ENCODE measurements at regions not wholly inside any gene's neighbourhood (a gene's known extent, or its start where the extent isn't known, plus 50 kb on each side); places are given as distances from the start of the nearest gene placed in this dataset.
A peak's percentile ranks its signal among the peaks of the same experiment; 100 is the strongest.

DNA sequence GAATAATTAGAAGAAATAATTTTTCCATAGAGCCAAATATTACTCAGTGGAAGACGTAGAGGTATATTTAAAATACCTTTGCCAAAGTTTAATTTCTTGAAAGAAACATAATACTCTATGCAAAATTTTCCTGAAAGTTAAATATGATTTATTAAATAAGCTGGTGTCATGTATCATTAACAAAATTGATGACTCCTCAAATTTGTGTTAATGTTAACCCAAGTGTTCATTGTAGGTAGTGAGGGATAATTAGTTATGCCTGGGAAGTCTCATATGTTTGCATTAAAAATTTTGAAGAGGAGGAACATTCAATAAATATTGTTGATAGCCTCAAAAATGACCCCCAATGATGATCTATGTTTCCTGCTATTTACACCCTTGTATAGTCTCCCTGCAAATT lies 292.7 kb upstream of the AMOT start:
- H3K27ac ChIP-seq (ENCODE audit: low read depth in 1 of 3, low read length in 2 of 3) = no peak overlapping the region
- H3K9me3 ChIP-seq (ENCODE audit: control insufficient read depth in 2 of 2, insufficient read depth in 1 of 2, low read depth in 1 of 2, low read length in 1 of 2) = no peaks in the 10 kb centered on the region
- WGBS, 3 donors = 65 to 77% (median 73%) methylated on average over 1 of the region's 1 CpG
- H3K4me3 ChIP-seq (ENCODE audit: low read depth in 1 of 3, low read length in 3 of 3) = no peak overlapping the region
- H3K27me3 ChIP-seq (ENCODE audit: control insufficient read depth in 3 of 3, insufficient read depth in 3 of 3, low read length in 3 of 3) = no peaks in the 10 kb centered on the region
- peak; percentile 74 for FAIRE-seq
- H3K4me1 ChIP-seq (ENCODE audit: control insufficient read depth in 3 of 3, insufficient read depth in 2 of 3, low read depth in 1 of 3, low read length in 2 of 3) = no peaks in the 10 kb centered on the region
- no peak for DNase-seq
- H3K36me3 ChIP-seq (ENCODE audit: control insufficient read depth in 3 of 3, insufficient read depth in 2 of 3, low read depth in 1 of 3, low read length in 3 of 3) = no peaks in the 10 kb centered on the region

DNA sequence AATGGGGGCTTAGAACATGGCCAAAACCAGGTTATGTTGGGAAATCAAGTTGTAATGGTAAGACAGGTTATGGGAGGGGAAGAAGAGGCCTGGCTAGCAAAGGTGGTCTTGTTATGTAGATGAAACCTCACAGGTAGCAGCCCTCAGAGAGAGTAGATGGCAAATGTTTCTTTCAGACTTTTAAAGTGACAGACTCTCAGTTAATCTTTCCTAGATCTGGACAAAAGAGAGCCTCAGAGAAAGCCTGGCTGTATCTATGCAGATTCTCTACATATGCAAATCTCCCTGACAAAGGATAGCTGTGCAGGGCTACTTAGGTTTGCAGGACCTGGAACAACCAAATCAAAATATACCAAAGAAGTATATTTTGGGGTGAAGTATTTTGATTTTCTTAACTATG lies 284.1 kb upstream of the AMOT start:
- no peaks in the 10 kb centered on the region for H3K9me3 ChIP-seq (ENCODE audit: control insufficient read depth in 2 of 2, insufficient read depth in 1 of 2, low read depth in 1 of 2, low read length in 1 of 2)
- H3K27ac ChIP-seq (ENCODE audit: low read depth in 1 of 3, low read length in 2 of 3) = no peak overlapping the region
- DNase-seq = no peak
- H3K4me3 ChIP-seq (ENCODE audit: low read depth in 1 of 3, low read length in 3 of 3) = no peak overlapping the region
- H3K4me1 ChIP-seq (ENCODE audit: control insufficient read depth in 3 of 3, insufficient read depth in 2 of 3, low read depth in 1 of 3, low read length in 2 of 3) = no peaks in the 10 kb centered on the region
- no peak for FAIRE-seq
- H3K36me3 ChIP-seq (ENCODE audit: control insufficient read depth in 3 of 3, insufficient read depth in 2 of 3, low read depth in 1 of 3, low read length in 3 of 3) = no peaks in the 10 kb centered on the region
- H3K27me3 ChIP-seq (ENCODE audit: control insufficient read depth in 3 of 3, insufficient read depth in 3 of 3, low read length in 3 of 3) = no peaks in the 10 kb centered on the region

DNA sequence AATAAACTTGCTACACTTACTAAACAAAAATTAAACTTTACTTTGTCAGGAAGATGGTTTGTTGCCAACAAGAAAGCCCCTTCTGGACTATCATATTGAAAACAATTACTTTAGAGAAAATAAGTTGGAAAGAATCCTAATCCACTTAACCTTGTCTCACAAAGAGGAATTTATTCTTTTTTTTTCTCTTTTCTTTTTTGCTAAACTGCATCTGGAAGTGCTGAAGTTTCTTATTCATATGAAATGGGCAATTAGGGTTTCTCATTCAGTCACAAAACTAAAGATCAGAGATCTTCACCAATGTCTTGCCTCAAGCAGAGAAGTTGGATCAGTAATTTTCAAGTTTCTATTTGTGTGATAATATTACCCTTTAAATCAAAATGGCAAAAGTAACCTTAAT lies 234.9 kb upstream of the AMOT start:
- FAIRE-seq = no peak
- H3K4me1 ChIP-seq (ENCODE audit: control insufficient read depth in 3 of 3, insufficient read depth in 2 of 3, low read depth in 1 of 3, low read length in 2 of 3) = no peaks in the 10 kb centered on the region
- no peak overlapping the region for H3K4me3 ChIP-seq (ENCODE audit: low read depth in 1 of 3, low read length in 3 of 3)
- no peaks in the 10 kb centered on the region for H3K36me3 ChIP-seq (ENCODE audit: control insufficient read depth in 3 of 3, insufficient read depth in 2 of 3, low read depth in 1 of 3, low read length in 3 of 3)
- H3K9me3 ChIP-seq (ENCODE audit: control insufficient read depth in 2 of 2, insufficient read depth in 1 of 2, low read depth in 1 of 2, low read length in 1 of 2) = no peaks in the 10 kb centered on the region
- no peaks in the 10 kb centered on the region for H3K27me3 ChIP-seq (ENCODE audit: control insufficient read depth in 3 of 3, insufficient read depth in 3 of 3, low read length in 3 of 3)
- no peak for DNase-seq
- H3K27ac ChIP-seq (ENCODE audit: low read depth in 1 of 3, low read length in 2 of 3) = no peak overlapping the region

DNA sequence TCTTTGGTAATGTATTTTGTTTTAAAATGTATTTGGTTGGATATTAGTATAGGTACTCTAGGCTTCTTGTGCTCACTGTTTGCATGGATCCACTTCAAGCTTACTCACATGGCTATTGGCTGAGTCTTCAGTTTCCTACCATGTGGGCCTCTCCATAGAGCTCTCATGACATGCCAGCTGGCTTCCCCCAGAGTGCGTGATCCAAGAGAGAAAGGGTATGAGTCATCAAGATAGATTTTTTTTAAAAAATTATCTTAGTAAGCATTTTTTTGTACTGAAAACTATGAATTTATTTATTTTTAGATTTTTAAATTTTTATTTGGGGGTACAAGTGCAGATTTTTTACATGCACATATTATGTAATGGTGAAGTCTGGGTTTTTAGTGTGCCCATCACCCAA lies 219.1 kb upstream of the AMOT start:
- H3K27ac ChIP-seq (ENCODE audit: low read depth in 1 of 3, low read length in 2 of 3) = no peak overlapping the region
- DNase-seq (no peak), FAIRE-seq (no peak)
- no peak overlapping the region for H3K4me3 ChIP-seq (ENCODE audit: low read depth in 1 of 3, low read length in 3 of 3)
- no peaks in the 10 kb centered on the region for H3K4me1 ChIP-seq (ENCODE audit: control insufficient read depth in 3 of 3, insufficient read depth in 2 of 3, low read depth in 1 of 3, low read length in 2 of 3)
- no peaks in the 10 kb centered on the region for H3K27me3 ChIP-seq (ENCODE audit: control insufficient read depth in 3 of 3, insufficient read depth in 3 of 3, low read length in 3 of 3)
- 68 to 87% (median 86%) methylated on average over 1 of the region's 1 CpG for WGBS, 3 donors
- H3K36me3 ChIP-seq (ENCODE audit: control insufficient read depth in 3 of 3, insufficient read depth in 2 of 3, low read depth in 1 of 3, low read length in 3 of 3) = no peaks in the 10 kb centered on the region
- H3K9me3 ChIP-seq (ENCODE audit: control insufficient read depth in 2 of 2, insufficient read depth in 1 of 2, low read depth in 1 of 2, low read length in 1 of 2) = no peaks in the 10 kb centered on the region

DNA sequence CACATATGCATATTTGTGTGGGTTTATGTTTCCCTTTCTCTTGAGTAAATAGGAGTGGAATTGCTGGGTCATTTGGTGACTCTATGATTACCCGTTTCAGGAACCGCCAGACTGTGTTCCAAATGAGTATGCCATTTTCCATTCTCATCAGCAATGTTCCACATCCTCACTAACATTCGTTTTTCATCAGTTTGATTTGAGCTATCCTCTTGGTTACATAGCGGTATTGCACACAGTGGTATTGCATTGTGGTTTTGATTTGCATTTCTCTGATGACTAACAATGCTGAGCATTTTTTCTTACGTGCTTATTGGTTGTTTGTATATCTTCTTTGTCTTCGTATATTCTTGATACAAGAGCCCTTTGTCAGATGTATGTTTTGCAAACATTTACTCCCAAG lies 218.0 kb upstream of the AMOT start:
- DNase-seq = no peak
- no peaks in the 10 kb centered on the region for H3K27me3 ChIP-seq (ENCODE audit: control insufficient read depth in 3 of 3, insufficient read depth in 3 of 3, low read length in 3 of 3)
- FAIRE-seq = no peak
- no peaks in the 10 kb centered on the region for H3K36me3 ChIP-seq (ENCODE audit: control insufficient read depth in 3 of 3, insufficient read depth in 2 of 3, low read depth in 1 of 3, low read length in 3 of 3)
- no peak overlapping the region for H3K27ac ChIP-seq (ENCODE audit: low read depth in 1 of 3, low read length in 2 of 3)
- no peaks in the 10 kb centered on the region for H3K9me3 ChIP-seq (ENCODE audit: control insufficient read depth in 2 of 2, insufficient read depth in 1 of 2, low read depth in 1 of 2, low read length in 1 of 2)
- no peak overlapping the region for H3K4me3 ChIP-seq (ENCODE audit: low read depth in 1 of 3, low read length in 3 of 3)
- WGBS, 3 donors = 72 to 86% (median 76%) methylated on average over 6 of the region's 6 CpGs
- no peaks in the 10 kb centered on the region for H3K4me1 ChIP-seq (ENCODE audit: control insufficient read depth in 3 of 3, insufficient read depth in 2 of 3, low read depth in 1 of 3, low read length in 2 of 3)

DNA sequence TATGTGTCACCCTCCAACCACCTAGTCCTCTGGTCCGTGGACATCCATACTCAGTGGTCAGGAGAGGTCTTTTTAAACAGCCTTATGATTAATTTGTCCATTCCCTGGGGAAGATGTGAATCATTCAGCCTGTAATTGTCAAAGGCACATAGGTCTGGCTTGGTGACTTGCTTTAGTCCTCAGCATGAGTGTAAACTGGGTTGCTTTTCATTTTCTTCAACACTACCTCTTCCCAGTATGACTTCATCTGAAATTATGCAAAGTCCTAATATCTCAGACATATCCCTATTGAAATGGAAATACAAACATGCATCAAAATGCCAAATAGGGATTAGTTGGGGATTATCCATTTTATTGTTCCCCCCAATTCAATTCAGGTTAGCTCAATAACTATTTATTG lies 208.3 kb upstream of the AMOT start:
- no peak overlapping the region for H3K27ac ChIP-seq (ENCODE audit: low read depth in 1 of 3, low read length in 2 of 3)
- FAIRE-seq = no peak
- no peaks in the 10 kb centered on the region for H3K27me3 ChIP-seq (ENCODE audit: control insufficient read depth in 3 of 3, insufficient read depth in 3 of 3, low read length in 3 of 3)
- no peak for DNase-seq
- no peaks in the 10 kb centered on the region for H3K4me1 ChIP-seq (ENCODE audit: control insufficient read depth in 3 of 3, insufficient read depth in 2 of 3, low read depth in 1 of 3, low read length in 2 of 3)
- H3K4me3 ChIP-seq (ENCODE audit: low read depth in 1 of 3, low read length in 3 of 3) = no peak overlapping the region
- H3K36me3 ChIP-seq (ENCODE audit: control insufficient read depth in 3 of 3, insufficient read depth in 2 of 3, low read depth in 1 of 3, low read length in 3 of 3) = no peaks in the 10 kb centered on the region
- H3K9me3 ChIP-seq (ENCODE audit: control insufficient read depth in 2 of 2, insufficient read depth in 1 of 2, low read depth in 1 of 2, low read length in 1 of 2) = no peaks in the 10 kb centered on the region
- WGBS, 3 donors = 47 to 73% (median 52%) methylated on average over 1 of the region's 1 CpG

DNA sequence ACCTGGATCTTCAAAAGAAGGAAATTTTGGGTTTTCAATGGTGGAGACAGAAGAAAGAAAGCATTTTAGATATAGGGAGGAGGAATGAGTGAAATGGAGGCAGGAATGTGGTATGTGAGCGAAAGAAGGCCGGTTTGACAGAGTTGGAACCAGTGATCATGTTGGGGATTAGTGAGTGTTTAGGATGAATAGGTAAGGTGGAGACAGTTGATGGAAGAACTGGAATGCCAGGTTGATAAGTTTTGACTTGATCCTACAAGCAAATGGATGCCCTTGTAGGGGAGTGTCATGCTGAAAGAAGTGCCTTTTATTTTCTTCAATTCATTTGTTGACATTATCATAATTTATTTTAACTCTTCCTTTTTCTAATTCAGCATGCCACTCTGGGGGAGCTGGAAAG lies 207.8 kb upstream of the AMOT start:
- no peak for FAIRE-seq
- no peak overlapping the region for H3K4me3 ChIP-seq (ENCODE audit: low read depth in 1 of 3, low read length in 3 of 3)
- WGBS, 3 donors = 84 to 89% (median 85%) methylated on average over 2 of the region's 2 CpGs

DNA sequence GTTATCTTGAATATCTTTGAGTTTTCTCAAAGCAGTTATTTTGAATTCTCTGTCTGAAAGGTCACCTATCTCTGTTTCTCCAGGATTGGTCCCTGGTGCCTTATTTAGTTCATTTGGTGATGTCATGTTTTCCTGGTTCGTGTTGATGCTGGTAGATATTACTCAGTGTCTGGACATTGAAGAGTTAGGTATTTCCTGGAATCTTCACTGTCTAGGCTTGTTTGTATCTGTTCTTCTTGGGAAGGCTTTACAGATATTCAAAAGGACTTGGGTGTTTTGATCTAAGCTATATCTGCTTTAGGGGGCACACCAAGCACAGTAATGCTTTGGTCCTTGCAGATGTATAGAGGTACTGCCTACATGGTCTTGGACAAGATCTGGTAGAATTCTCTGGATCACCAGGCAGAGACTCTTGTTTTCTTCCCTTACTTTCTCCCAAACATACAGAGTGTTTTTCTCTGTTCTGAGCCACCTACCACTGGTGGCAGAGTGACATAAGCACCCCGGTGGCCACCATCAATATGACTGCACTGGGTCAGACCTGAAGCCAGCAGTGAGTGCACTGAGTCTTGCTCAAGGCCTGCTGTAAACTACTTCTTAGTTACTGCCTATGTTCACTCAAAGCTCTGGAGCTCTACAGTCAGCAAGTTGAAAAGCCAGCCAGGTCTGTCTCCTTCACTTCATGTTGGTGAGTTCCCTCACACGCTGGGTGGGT lies 193.5 kb upstream of the AMOT start:
- 51 to 70% (median 66%) methylated on average over 3 of the region's 3 CpGs for WGBS, 3 donors
- DNase-seq (no peak), FAIRE-seq (no peak)
- Histone ChIP-seq H3K4me3 (ENCODE audit: low read depth in 1 of 3, low read length in 3 of 3) (no peak overlapping the region), H3K27me3 (ENCODE audit: control insufficient read depth in 3 of 3, insufficient read depth in 3 of 3, low read length in 3 of 3) (no peaks in the 10 kb centered on the region), H3K27ac (ENCODE audit: low read depth in 1 of 3, low read length in 2 of 3) (no peak overlapping the region), H3K4me1 (ENCODE audit: control insufficient read depth in 3 of 3, insufficient read depth in 2 of 3, low read depth in 1 of 3, low read length in 2 of 3) (no peaks in the 10 kb centered on the region), H3K9me3 (ENCODE audit: control insufficient read depth in 2 of 2, insufficient read depth in 1 of 2, low read depth in 1 of 2, low read length in 1 of 2) (no peaks in the 10 kb centered on the region), H3K36me3 (ENCODE audit: control insufficient read depth in 3 of 3, insufficient read depth in 2 of 3, low read depth in 1 of 3, low read length in 3 of 3) (no peaks in the 10 kb centered on the region)

More for the DNA sequence above, 207.8 kb upstream of the AMOT start:
- Histone ChIP-seq H3K9me3 (ENCODE audit: control insufficient read depth in 2 of 2, insufficient read depth in 1 of 2, low read depth in 1 of 2, low read length in 1 of 2) (no peaks in the 10 kb centered on the region), H3K36me3 (ENCODE audit: control insufficient read depth in 3 of 3, insufficient read depth in 2 of 3, low read depth in 1 of 3, low read length in 3 of 3) (no peaks in the 10 kb centered on the region), H3K27ac (ENCODE audit: low read depth in 1 of 3, low read length in 2 of 3) (no peak overlapping the region), H3K4me1 (ENCODE audit: control insufficient read depth in 3 of 3, insufficient read depth in 2 of 3, low read depth in 1 of 3, low read length in 2 of 3) (no peaks in the 10 kb centered on the region), H3K27me3 (ENCODE audit: control insufficient read depth in 3 of 3, insufficient read depth in 3 of 3, low read length in 3 of 3) (no peaks in the 10 kb centered on the region)
- DNase-seq = no peak

DNA sequence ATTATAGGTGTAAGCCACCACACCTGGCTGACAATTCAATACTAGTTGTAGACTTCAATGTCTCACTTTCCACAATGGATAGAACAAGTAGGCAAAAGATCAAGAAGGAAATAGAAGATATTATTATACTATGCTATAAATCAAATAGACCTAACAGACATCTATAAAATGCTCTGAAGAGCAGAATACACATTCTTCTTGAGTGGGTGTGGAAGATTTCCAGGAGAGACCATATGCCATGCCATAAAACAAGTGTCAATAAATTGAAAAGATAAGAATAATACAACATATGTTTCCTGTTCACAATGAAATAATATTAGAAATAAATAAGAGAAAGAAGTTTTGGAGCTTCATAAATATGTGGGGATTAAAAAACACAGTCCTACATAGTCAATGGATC lies 179.3 kb upstream of the AMOT start:
- Histone ChIP-seq H3K36me3 (ENCODE audit: control insufficient read depth in 3 of 3, insufficient read depth in 2 of 3, low read depth in 1 of 3, low read length in 3 of 3) (no peaks in the 10 kb centered on the region), H3K4me1 (ENCODE audit: control insufficient read depth in 3 of 3, insufficient read depth in 2 of 3, low read depth in 1 of 3, low read length in 2 of 3) (no peaks in the 10 kb centered on the region), H3K4me3 (ENCODE audit: low read depth in 1 of 3, low read length in 3 of 3) (no peak overlapping the region), H3K27ac (ENCODE audit: low read depth in 1 of 3, low read length in 2 of 3) (no peak overlapping the region), H3K9me3 (ENCODE audit: control insufficient read depth in 2 of 2, insufficient read depth in 1 of 2, low read depth in 1 of 2, low read length in 1 of 2) (no peaks in the 10 kb centered on the region), H3K27me3 (ENCODE audit: control insufficient read depth in 3 of 3, insufficient read depth in 3 of 3, low read length in 3 of 3) (no peaks in the 10 kb centered on the region)
- DNase-seq (peak in 1 of 2 donors; percentile 14), FAIRE-seq (no peak)
